WTC11 (cell line): ENCODE measurements at regions not wholly inside any gene's neighbourhood (a gene's known extent, or its start where the extent isn't known, plus 50 kb on each side); places are given as distances from the start of the nearest gene placed in this dataset.

Source experiments
- ATAC-seq: fragments of 200-7000 bp; cut with Tn5 transposase; 2 replicates; pipeline ENCODE4 v1.10.0; 2021; ENCODE audit warnings: mild to moderate bottlenecking, moderate library complexity
- CTCF ChIA-PET: fragments of 300-600 bp; sonication (Branson Sonifier 250); formaldehyde crosslinking; loops from one replicate; lab custom pipeline; 2021; ENCODE audit warnings: antibody characterized with exemption; lab: Charles Lee
- POLR2A ChIA-PET: fragments of 350-600 bp; sonication (Branson Sonifier 250); formaldehyde crosslinking; loops from one replicate; lab custom pipeline; 2021; ENCODE audit warnings: antibody characterized with exemption; lab: Charles Lee
- DNase-seq: peaks from one replicate; pipeline ENCODE4 v3.0.0; 2021; ENCODE audit warnings: low spot score
- H3K27ac Mint-ChIP-seq: 2 replicates; pipeline ENCODE4 v1.8.0; 2021; ENCODE audit warnings: mixed read lengths
- H3K27me3 Mint-ChIP-seq: 2 replicates; pipeline ENCODE4 v1.8.0; 2021; ENCODE audit warnings: low read depth, mild to moderate bottlenecking, moderate library complexity, mixed read lengths
- H3K36me3 Mint-ChIP-seq: 2 replicates; pipeline ENCODE4 v1.8.0; 2021; ENCODE audit warnings: mixed read lengths
- H3K4me1 Mint-ChIP-seq: 2 replicates; pipeline ENCODE4 v1.8.0; 2022; ENCODE audit warnings: mixed read lengths
- H3K4me3 Mint-ChIP-seq: 2 replicates; pipeline ENCODE4 v1.8.0; 2021; ENCODE audit warnings: mild to moderate bottlenecking, moderate library complexity, mixed read lengths
- H3K9me3 Mint-ChIP-seq: 2 replicates; pipeline ENCODE4 v1.8.0; 2021; ENCODE audit warnings: mixed read lengths
- ATF6 ChIP-seq: sonication (generic); formaldehyde crosslinking; IDR thresholded peaks from 2 replicates; pipeline ENCODE4 v1.8.1; 2023; ENCODE audit warnings: mild to moderate bottlenecking, missing genetic modification reagents
- IRF1 ChIP-seq: sonication (generic); formaldehyde crosslinking; IDR thresholded peaks from 2 replicates; pipeline ENCODE4 v1.8.0; 2023; ENCODE audit warnings: missing genetic modification reagents
- NFATC4 ChIP-seq: fragments of 250-450 bp; sonication (Bioruptor Pico); IDR thresholded peaks from 2 replicates; pipeline ENCODE4 v1.9.0; 2021; ENCODE audit warnings: mild to moderate bottlenecking
- NFE2L1 ChIP-seq: sonication (generic); formaldehyde crosslinking; IDR thresholded peaks from 2 replicates; pipeline ENCODE4 v1.8.1; 2023; ENCODE audit warnings: missing genetic modification reagents
- SP1 ChIP-seq: sonication (generic); formaldehyde crosslinking; conservative IDR thresholded peaks from 2 replicates; pipeline ENCODE4 v1.8.1; 2022; ENCODE audit warnings: missing genetic modification reagents
- ZNF121 ChIP-seq: sonication (generic); formaldehyde crosslinking; IDR thresholded peaks from 2 replicates; pipeline ENCODE4 v1.8.0; 2023; ENCODE audit warnings: missing genetic modification reagents
- ZNF416 ChIP-seq: fragments of 250-450 bp; sonication (Bioruptor Pico); IDR thresholded peaks from 2 replicates; pipeline ENCODE4 v1.9.0; 2021; ENCODE audit warnings: mild to moderate bottlenecking, inconsistent platforms
- microRNA-seq: library from miRNA; unstranded; fragments of <30 nt; microRNA quantifications from one replicate; pipeline ENCODE4 v1.2.0, GENCODE V29; 2022; ENCODE audit warnings: borderline number of aligned reads

GRCh38 chr19:20250627-20251026 lies 83.6 kb downstream of the ZNF486 start:
- TF ChIP-seq SP1 (no peak), ZNF121 (CRISPR knock-in tag) (peak; percentile 92), ATF6 (CRISPR knock-in tag) (no peak), NFE2L1 (CRISPR knock-in tag) (no peak)
- no peak for ATAC-seq
- Mint-ChIP-seq H3K27me3 (no peaks in the 10 kb centered on the region), H3K4me3 (no peak overlapping the region), H3K9me3 (no peaks in the 10 kb centered on the region), H3K27ac (no peak overlapping the region), H3K36me3 (no peaks in the 10 kb centered on the region), H3K4me1 (peaks cover 70% of the 10 kb centered on the region)
- POLR2A ChIA-PET = no interaction called here
- no peak for DNase-seq
- CTCF ChIA-PET = interaction anchor here (1.1 kb wide), 1 partner anchor 110 kb away, joined by 3 read pairs; no protein-coding TSS in a partner anchor

- Mint-ChIP-seq H3K4me3 (no peak overlapping the region), H3K4me1 (peaks cover 65% of the 10 kb centered on the region), H3K36me3 (no peaks in the 10 kb centered on the region), H3K27me3 (0 out of 2 replicates have a peak, but pooled peaks cover 3% of the 10 kb centered on the region), H3K27ac (no peak overlapping the region), H3K9me3 (no peaks in the 10 kb centered on the region)
- CTCF ChIA-PET = interaction anchor here (1.1 kb wide), 1 partner anchor 110 kb away, joined by 3 read pairs; no protein-coding TSS in a partner anchor
- TF ChIP-seq IRF1 (CRISPR knock-in tag) (no peak), NFATC4 (CRISPR knock-in tag) (no peak), NFE2L1 (CRISPR knock-in tag) (no peak), ZNF416 (CRISPR knock-in tag) (no peak)
- POLR2A ChIA-PET = no interaction called here
- ATAC-seq (no peak), DNase-seq (no peak)
These were observed 83.1 kb downstream of the ZNF486 start for GRCh38 chr19:20250121-20250520.

Small RNA genes in the stretch of these regions (microRNA-seq; reads per million reads assigned to microRNA genes)
- 184 reads per million, percentile 73 among the genes with 10 or more reads in this experiment for gene MIR1270
